ENCODE measurements at regions not wholly inside any gene's neighbourhood (a gene's known extent, or its start where the extent isn't known, plus 50 kb on each side); places are given as distances from the start of the nearest gene placed in this dataset.

- Histone ChIP-seq H3K27ac (ENCODE audit: insufficient read depth, low read depth, low read length) (no peak overlapping the region), H2AFZ (ENCODE audit: low read depth, low read length) (no peak overlapping the region), H3K9ac (replicated peaks; ENCODE audit: extremely low read depth, insufficient read depth, low read length) (no peak overlapping the region), H3K4me3 (replicated peaks in 1 of 3; ENCODE audit: insufficient read depth in 1 of 3, low read depth in 1 of 3, low read length in 3 of 3) (no peak overlapping the region), H3K9me3 (replicated peaks; ENCODE audit: control insufficient read depth, insufficient read depth, low read length) (no peaks in the 10 kb centered on the region), H3K4me1 (ENCODE audit: control insufficient read depth, extremely low read depth, insufficient read depth, low read length) (no peaks in the 10 kb centered on the region), H3K4me2 (ENCODE audit: insufficient read depth, low read length) (no peak overlapping the region), H3K36me3 (ENCODE audit: control insufficient read depth in 2 of 2, extremely low read depth in 1 of 2, insufficient read depth in 2 of 2, low read length in 2 of 2) (no peaks in the 10 kb centered on the region), H3K9me1 (replicated peaks; ENCODE audit: control insufficient read depth, extremely low read depth, insufficient read depth, low read length) (no peaks in the 10 kb centered on the region), H3K79me2 (ENCODE audit: control insufficient read depth, insufficient read depth, low read length) (no peaks in the 10 kb centered on the region), H4K20me1 (replicated peaks; ENCODE audit: control insufficient read depth, extremely low read depth, insufficient read depth, low read length) (no peaks in the 10 kb centered on the region), H3K27me3 (ENCODE audit: control insufficient read depth in 2 of 2, insufficient read depth in 2 of 2, low read length in 2 of 2) (no peaks in the 10 kb centered on the region)
- TF ChIP-seq GATA2 (IDR thresholded peaks at IDR 0.05; ENCODE audit: insufficient read depth, insufficient read length, low read depth, low read length) (no peak), JUN (IDR thresholded peaks at IDR 0.05; ENCODE audit: borderline replicate concordance, insufficient read depth, insufficient read length, low read depth) (no peak), POLR2AphosphoS5 (IDR thresholded peaks at IDR 0.05; ENCODE audit: insufficient read depth, low read depth, low read length) (no peak), MAX (IDR thresholded peaks at IDR 0.05; ENCODE audit: insufficient read depth, insufficient read length) (no peak), POLR2A (IDR thresholded peaks at IDR 0.05; ENCODE audit: low read depth, low read length) (no peak)
- ChIA-PET CTCF (no interaction called here), POLR2A (no interaction called here)
- no TSS peak for BruUV-seq (replicated peaks)
- dilution Hi-C loops (cut with MboI; ENCODE audit: extremely low pct_ligation_motif_present, low sequenced_read_pairs) (no loop called here), intact Hi-C loops (cut with micrococcal nuclease) (no loop called here)
- FAIRE-seq: no peak
- DNase-seq (ENCODE audit: low read depth, low spot score): no peak
Observed at GRCh38 chr14:87866116-87866515, 126.9 kb downstream of the GALC start.

- no peaks in the 10 kb centered on the region for H3K79me2 ChIP-seq (ENCODE audit: control insufficient read depth, insufficient read depth, low read length)
- dilution Hi-C loops (cut with MboI; ENCODE audit: extremely low pct_ligation_motif_present, low sequenced_read_pairs): no loop called here
- no peak for TF ChIP-seq EZH2 (IDR thresholded peaks at IDR 0.05; ENCODE audit: borderline replicate concordance, low read depth, low read length, severe bottlenecking)
- H3K27ac ChIP-seq (ENCODE audit: insufficient read depth, low read depth, low read length): no peak overlapping the region
- no peak for DNase-seq (ENCODE audit: low read depth, low spot score)
- no peak overlapping the region for H3K9ac ChIP-seq (replicated peaks; ENCODE audit: extremely low read depth, insufficient read depth, low read length)
- intact Hi-C loops (cut with micrococcal nuclease): no loop called here
- ChIA-PET POLR2A (no interaction called here), CTCF (no interaction called here)
- BruUV-seq (replicated peaks): no TSS peak
- no peak overlapping the region for H3K4me2 ChIP-seq (ENCODE audit: insufficient read depth, low read length)
- H3K36me3 ChIP-seq (ENCODE audit: control insufficient read depth in 2 of 2, extremely low read depth in 1 of 2, insufficient read depth in 2 of 2, low read length in 2 of 2): no peaks in the 10 kb centered on the region
- H3K4me1 ChIP-seq (ENCODE audit: control insufficient read depth, extremely low read depth, insufficient read depth, low read length): no peaks in the 10 kb centered on the region
- no peaks in the 10 kb centered on the region for H4K20me1 ChIP-seq (replicated peaks; ENCODE audit: control insufficient read depth, extremely low read depth, insufficient read depth, low read length)
- FAIRE-seq: no peak
- H3K9me3 ChIP-seq (replicated peaks; ENCODE audit: control insufficient read depth, insufficient read depth, low read length): no peaks in the 10 kb centered on the region
- no peaks in the 10 kb centered on the region for H3K27me3 ChIP-seq (ENCODE audit: control insufficient read depth in 2 of 2, insufficient read depth in 2 of 2, low read length in 2 of 2)
- H3K4me3 ChIP-seq (replicated peaks in 1 of 3; ENCODE audit: insufficient read depth in 1 of 3, low read depth in 1 of 3, low read length in 3 of 3): no peak overlapping the region
- H2AFZ ChIP-seq (ENCODE audit: low read depth, low read length): no peak overlapping the region
- H3K9me1 ChIP-seq (replicated peaks; ENCODE audit: control insufficient read depth, extremely low read depth, insufficient read depth, low read length): no peaks in the 10 kb centered on the region
Observed at GRCh38 chr14:87864356-87865270, 128.4 kb downstream of the GALC start.
